ENCODE measurements at regions not wholly inside any gene's neighbourhood (a gene's known extent, or its start where the extent isn't known, plus 50 kb on each side); places are given as distances from the start of the nearest gene placed in this dataset.

GRCh38 chr3:73815966-73816365 lies 191.2 kb upstream of the PDZRN3 start:
- TF ChIP-seq, protein P1, sequence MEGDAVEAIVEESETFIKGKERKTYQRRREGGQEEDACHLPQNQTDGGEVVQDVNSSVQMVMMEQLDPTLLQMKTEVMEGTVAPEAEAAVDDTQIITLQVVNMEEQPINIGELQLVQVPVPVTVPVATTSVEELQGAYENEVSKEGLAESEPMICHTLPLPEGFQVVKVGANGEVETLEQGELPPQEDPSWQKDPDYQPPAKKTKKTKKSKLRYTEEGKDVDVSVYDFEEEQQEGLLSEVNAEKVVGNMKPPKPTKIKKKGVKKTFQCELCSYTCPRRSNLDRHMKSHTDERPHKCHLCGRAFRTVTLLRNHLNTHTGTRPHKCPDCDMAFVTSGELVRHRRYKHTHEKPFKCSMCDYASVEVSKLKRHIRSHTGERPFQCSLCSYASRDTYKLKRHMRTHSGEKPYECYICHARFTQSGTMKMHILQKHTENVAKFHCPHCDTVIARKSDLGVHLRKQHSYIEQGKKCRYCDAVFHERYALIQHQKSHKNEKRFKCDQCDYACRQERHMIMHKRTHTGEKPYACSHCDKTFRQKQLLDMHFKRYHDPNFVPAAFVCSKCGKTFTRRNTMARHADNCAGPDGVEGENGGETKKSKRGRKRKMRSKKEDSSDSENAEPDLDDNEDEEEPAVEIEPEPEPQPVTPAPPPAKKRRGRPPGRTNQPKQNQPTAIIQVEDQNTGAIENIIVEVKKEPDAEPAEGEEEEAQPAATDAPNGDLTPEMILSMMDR (conservative IDR thresholded peaks at IDR 0.05), result no peak
- TF ChIP-seq ZFX (IDR thresholded peaks at IDR 0.05), result no peak

All from C4-2B (cell line).